ENCODE measurements at regions not wholly inside any gene's neighbourhood (a gene's known extent, or its start where the extent isn't known, plus 50 kb on each side); places are given as distances from the start of the nearest gene placed in this dataset.

- no peak for DNase-seq
- TF ChIP-seq POLR2A (IDR thresholded peaks at IDR 0.05; ENCODE audit: low read length) (no peak), GATA1 (IDR thresholded peaks at IDR 0.05; ENCODE audit: low read depth, low read length) (no peak)
Measured at GRCh38 chr4:36523182-36523581, 241.8 kb downstream of the DTHD1 start.

- DNase-seq, result no peak
- TF ChIP-seq POLR2A (IDR thresholded peaks at IDR 0.05; ENCODE audit: low read length) (no peak), GATA1 (IDR thresholded peaks at IDR 0.05; ENCODE audit: low read depth, low read length) (no peak)
Measured at GRCh38 chr4:36532670-36533379, 251.4 kb downstream of the DTHD1 start.

GRCh38 chr4:36533944-36534343 lies 252.5 kb downstream of the DTHD1 start:
- TF ChIP-seq GATA1 (IDR thresholded peaks at IDR 0.05; ENCODE audit: low read depth, low read length), result no peak
- TF ChIP-seq POLR2A (IDR thresholded peaks at IDR 0.05; ENCODE audit: low read length), result no peak
- no peak for DNase-seq

- no peak for DNase-seq
- no peak for TF ChIP-seq GATA1 (IDR thresholded peaks at IDR 0.05; ENCODE audit: low read depth, low read length)
- no peak for TF ChIP-seq POLR2A (IDR thresholded peaks at IDR 0.05; ENCODE audit: low read length)
Measured at GRCh38 chr4:36547383-36547782, 266.0 kb downstream of the DTHD1 start.

GRCh38 chr4:36549252-36549651 lies 267.8 kb downstream of the DTHD1 start:
- no peak for DNase-seq
- no peak for TF ChIP-seq POLR2A (IDR thresholded peaks at IDR 0.05; ENCODE audit: low read length)
- no peak for TF ChIP-seq GATA1 (IDR thresholded peaks at IDR 0.05; ENCODE audit: low read depth, low read length)

- DNase-seq, result no peak
- TF ChIP-seq GATA1 (IDR thresholded peaks at IDR 0.05; ENCODE audit: low read depth, low read length), result no peak
- TF ChIP-seq POLR2A (IDR thresholded peaks at IDR 0.05; ENCODE audit: low read length), result no peak
Measured at GRCh38 chr4:36549992-36550391, 268.6 kb downstream of the DTHD1 start.

GRCh38 chr4:36551697-36552214 lies 270.3 kb downstream of the DTHD1 start:
- TF ChIP-seq GATA1 (IDR thresholded peaks at IDR 0.05; ENCODE audit: low read depth, low read length) (no peak), POLR2A (IDR thresholded peaks at IDR 0.05; ENCODE audit: low read length) (no peak)
- DNase-seq, result no peak

- no peak for DNase-seq
- TF ChIP-seq GATA1 (IDR thresholded peaks at IDR 0.05; ENCODE audit: low read depth, low read length) (no peak), POLR2A (IDR thresholded peaks at IDR 0.05; ENCODE audit: low read length) (no peak)
Measured at GRCh38 chr4:36553029-36553428, 271.6 kb downstream of the DTHD1 start.

DNA sequence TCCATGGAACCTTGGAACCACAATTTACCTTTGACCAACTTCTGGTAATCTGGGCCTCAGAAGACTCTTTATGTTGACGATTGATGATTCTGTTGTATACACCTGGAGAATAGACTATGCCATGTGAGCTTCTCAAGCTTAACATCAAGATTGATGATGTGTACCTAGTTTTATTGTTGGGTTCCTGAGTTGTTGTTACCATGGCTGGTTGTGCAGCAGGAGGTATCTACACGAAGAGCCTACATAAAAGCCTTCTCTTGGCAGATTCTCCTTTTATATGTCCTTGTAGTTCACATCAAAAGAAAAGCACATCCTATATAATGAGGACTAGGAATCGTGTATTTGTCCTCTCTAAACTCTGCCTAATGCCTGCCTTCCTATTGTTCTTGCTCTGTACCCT lies 272.0 kb downstream of the DTHD1 start:
- no peak for DNase-seq
- TF ChIP-seq GATA1 (IDR thresholded peaks at IDR 0.05; ENCODE audit: low read depth, low read length) (no peak), POLR2A (IDR thresholded peaks at IDR 0.05; ENCODE audit: low read length) (no peak)

- DNase-seq, result no peak
- no peak for TF ChIP-seq GATA1 (IDR thresholded peaks at IDR 0.05; ENCODE audit: low read depth, low read length)
- no peak for TF ChIP-seq POLR2A (IDR thresholded peaks at IDR 0.05; ENCODE audit: low read length)
Measured at GRCh38 chr4:36556984-36557383, 275.6 kb downstream of the DTHD1 start.

DNA sequence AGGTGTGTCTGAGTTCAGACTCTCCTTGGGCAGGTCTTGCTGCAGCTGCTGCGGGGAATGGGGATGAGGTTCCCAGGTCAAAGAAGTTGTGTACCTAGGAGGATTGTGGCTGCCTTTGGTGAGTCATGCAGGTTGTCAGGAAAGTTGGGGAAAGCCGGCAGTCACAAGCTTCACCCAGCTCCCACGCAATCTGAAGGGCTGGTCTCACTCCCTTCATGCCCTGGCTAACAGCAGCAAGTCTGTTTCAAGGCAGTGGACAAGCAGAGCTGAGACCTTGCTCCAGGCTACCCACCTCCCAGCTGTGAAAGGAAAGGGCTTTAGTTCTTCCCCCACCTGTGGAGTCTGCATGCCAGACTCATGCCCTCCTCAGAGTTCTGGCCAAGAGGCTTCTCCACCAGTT lies 287.2 kb downstream of the DTHD1 start:
- DNase-seq, result no peak
- TF ChIP-seq POLR2A (IDR thresholded peaks at IDR 0.05; ENCODE audit: low read length) (no peak), GATA1 (IDR thresholded peaks at IDR 0.05; ENCODE audit: low read depth, low read length) (no peak)

- no peak for TF ChIP-seq GATA1 (IDR thresholded peaks at IDR 0.05; ENCODE audit: low read depth, low read length)
- TF ChIP-seq POLR2A (IDR thresholded peaks at IDR 0.05; ENCODE audit: low read length), result no peak
- DNase-seq, result no peak
Measured at GRCh38 chr4:36573441-36573840, 292.0 kb downstream of the DTHD1 start.

GRCh38 chr4:36574816-36575215 lies 293.4 kb downstream of the DTHD1 start:
- TF ChIP-seq GATA1 (IDR thresholded peaks at IDR 0.05; ENCODE audit: low read depth, low read length) (no peak), POLR2A (IDR thresholded peaks at IDR 0.05; ENCODE audit: low read length) (no peak)
- no peak for DNase-seq

DNA sequence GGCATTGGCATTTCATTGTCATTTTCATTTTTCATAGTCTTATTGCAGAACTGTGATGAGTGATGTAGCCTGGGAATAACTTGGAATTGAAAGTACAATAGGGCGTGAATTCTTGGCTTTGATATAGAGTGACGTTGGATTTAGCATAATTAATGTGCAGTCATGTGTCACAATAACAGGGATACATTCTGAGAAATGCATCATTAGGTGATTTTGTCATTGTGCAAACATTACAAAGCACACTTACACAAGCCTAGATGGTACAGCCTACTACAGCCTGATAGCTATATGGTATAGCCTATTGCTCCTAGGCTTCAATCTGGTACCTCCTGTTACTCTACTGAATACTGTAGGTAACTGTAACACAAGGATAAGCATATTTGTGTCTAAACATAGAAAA lies 300.8 kb downstream of the DTHD1 start:
- no peak for DNase-seq
- no peak for TF ChIP-seq POLR2A (IDR thresholded peaks at IDR 0.05; ENCODE audit: low read length)
- no peak for TF ChIP-seq GATA1 (IDR thresholded peaks at IDR 0.05; ENCODE audit: low read depth, low read length)

DNA sequence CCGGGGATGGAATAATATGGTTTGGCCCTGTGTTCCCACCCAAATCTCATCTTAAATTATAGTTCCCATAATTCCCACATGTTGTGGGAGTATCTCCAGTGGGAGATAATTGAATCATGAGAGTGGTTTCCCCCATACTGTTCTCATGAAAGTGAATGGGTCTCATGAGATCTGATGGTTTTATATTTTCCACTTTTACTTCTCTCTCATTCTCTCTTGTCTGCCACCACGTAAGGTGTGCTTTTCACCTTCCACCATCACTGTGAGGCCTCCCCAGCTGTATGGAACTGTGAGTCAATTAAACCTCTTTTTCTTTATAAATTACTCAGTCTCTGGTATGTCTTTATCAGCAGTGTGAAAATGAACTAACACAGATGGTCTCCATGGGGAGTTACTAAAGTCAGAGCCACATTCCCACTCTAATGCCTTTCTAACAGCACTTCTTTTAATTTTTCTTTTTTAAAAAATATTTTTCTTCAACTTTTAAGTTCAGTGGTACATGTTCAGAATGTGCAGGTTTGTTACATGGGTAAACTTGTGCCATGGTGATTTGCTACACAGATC lies 306.6 kb downstream of the DTHD1 start:
- TF ChIP-seq GATA1 (IDR thresholded peaks at IDR 0.05; ENCODE audit: low read depth, low read length), result no peak
- no peak for TF ChIP-seq POLR2A (IDR thresholded peaks at IDR 0.05; ENCODE audit: low read length)
- DNase-seq, result no peak
